HG03521 (cell line): ENCODE measurements at regions not wholly inside any gene's neighbourhood (a gene's known extent, or its start where the extent isn't known, plus 50 kb on each side); places are given as distances from the start of the nearest gene placed in this dataset.
"Not testable (repeated sequence)": the region's sequence is repeated elsewhere in the genome, so short reads cannot be mapped to it uniquely, and the experiment has no call there.

Source experiments
- ATAC-seq: cut with Tn5 transposase; IDR thresholded peaks from one replicate; pipeline ENCODE4 v1.9.1; 2021; ENCODE audit warnings: mild to moderate bottlenecking, moderate library complexity; ENCODE audit not compliant: unreplicated experiment

GRCh38 chr7:149569025-149569725 is 71.6 kb upstream of the ZNF746 start:
- no peak for ATAC-seq

- no peak for ATAC-seq
Observed at GRCh38 chr7:149568218-149568617, 70.6 kb upstream of the ZNF746 start.

- no peak for ATAC-seq
Observed at GRCh38 chr7:149566103-149566502, 68.5 kb upstream of the ZNF746 start.

GRCh38 chr7:149565096-149565382 is 67.4 kb upstream of the ZNF746 start:
- ATAC-seq = no peak

- ATAC-seq = no peak
Observed at GRCh38 chr7:149564340-149565095, 66.9 kb upstream of the ZNF746 start.

- ATAC-seq = no peak
Observed at GRCh38 chr7:149562602-149563001, 65.0 kb upstream of the ZNF746 start.

- no peak for ATAC-seq
Observed at GRCh38 chr7:149561072-149561471, 63.5 kb upstream of the ZNF746 start.

GRCh38 chr7:149559711-149560110 is 62.1 kb upstream of the ZNF746 start:
- no peak for ATAC-seq

- ATAC-seq = no peak
Observed at GRCh38 chr7:149558149-149558861, 60.7 kb upstream of the ZNF746 start.

- not testable (repeated sequence) for ATAC-seq
Observed at GRCh38 chr7:149556525-149556924, 58.9 kb upstream of the ZNF746 start.

- ATAC-seq = not testable (repeated sequence)
Observed at GRCh38 chr7:149554821-149555220, 57.2 kb upstream of the ZNF746 start.

- not testable (repeated sequence) for ATAC-seq
Observed at GRCh38 chr7:149553991-149554390, 56.4 kb upstream of the ZNF746 start.

GRCh38 chr7:149552799-149553198 is 55.2 kb upstream of the ZNF746 start:
- ATAC-seq = no peak
